Omental fat pad (tissue), 3 donors: ENCODE measurements at regions not wholly inside any gene's neighbourhood (a gene's known extent, or its start where the extent isn't known, plus 50 kb on each side); places are given as distances from the start of the nearest gene placed in this dataset.
"Not testable (repeated sequence)": the region's sequence is repeated elsewhere in the genome, so short reads cannot be mapped to it uniquely, and the experiment has no call there.

ENCODE experiments used
- ATAC-seq: fragments of 150-250 bp; one replicate; pipeline ENCODE4 v1.9.1; 2016; ENCODE audit warnings: mild to moderate bottlenecking, moderate library complexity; ENCODE audit not compliant: low FRiP score
- DNase-seq: peaks from one replicate; pipeline ENCODE4 v3.0.0-alpha.2; 2019; ENCODE audit warnings: low spot score
- CTCF ChIP-seq, 3 donors: fragments of 450-650 bp; IDR thresholded peaks; one replicate each; pipeline ENCODE4 v1.5.1; 2016 to 2017; ENCODE audit warnings: antibody characterized with exemption in 3 of 3, mild to moderate bottlenecking in 3 of 3, moderate library complexity in 2 of 3

GRCh38 chr4:123234955-123235354 is 161.6 kb upstream of the SPRY1 start:
- ATAC-seq (no peak), DNase-seq (no peak)

GRCh38 chr4:123235431-123235830 is 161.2 kb upstream of the SPRY1 start:
- no peak for TF ChIP-seq CTCF (IDR thresholded peaks at IDR 0.05)
- ATAC-seq = no peak
- DNase-seq = no peak

More at GRCh38 chr4:123234955-123235354, 161.6 kb upstream of the SPRY1 start:
- no peak for TF ChIP-seq CTCF (IDR thresholded peaks at IDR 0.05)

- ATAC-seq (no peak), DNase-seq (no peak)
- no peak for TF ChIP-seq CTCF (IDR thresholded peaks at IDR 0.05)
Observed at GRCh38 chr4:123236606-123237005, 160.0 kb upstream of the SPRY1 start.

GRCh38 chr4:123240286-123240685 is 156.3 kb upstream of the SPRY1 start:
- DNase-seq, ATAC-seq: not testable (repeated sequence)

GRCh38 chr4:123243220-123243619 is 153.4 kb upstream of the SPRY1 start:
- not testable (repeated sequence) for ATAC-seq, DNase-seq

- DNase-seq = no peak
- ATAC-seq = no peak
- TF ChIP-seq CTCF (IDR thresholded peaks at IDR 0.05) = no peak
Observed at GRCh38 chr4:123244137-123244536, 152.5 kb upstream of the SPRY1 start.

GRCh38 chr4:123246085-123246484 is 150.5 kb upstream of the SPRY1 start:
- ATAC-seq = no peak
- no peak for DNase-seq
- TF ChIP-seq CTCF (IDR thresholded peaks at IDR 0.05) = no peak

- DNase-seq (no peak), ATAC-seq (peak; percentile 82)
- no peak for TF ChIP-seq CTCF (IDR thresholded peaks at IDR 0.05)
Observed at GRCh38 chr4:123248085-123248659, 148.4 kb upstream of the SPRY1 start.
